K562 (cell line): ENCODE measurements at regions not wholly inside any gene's neighbourhood (a gene's known extent, or its start where the extent isn't known, plus 50 kb on each side); places are given as distances from the start of the nearest gene placed in this dataset.
A peak's percentile ranks its signal among the peaks of the same experiment; 100 is the strongest.

Experiments
- ATAC-seq: fragments of 200-7000 bp; cut with Tn5 transposase; 3 replicates; pipeline ENCODE4 v1.9.1; 2020; ENCODE audit warnings: moderate library complexity
- BruUV-seq: library from RNA; stranded (reverse); fragments of 400-500 nt; replicated peaks from 2 replicates; lab custom pipeline; 2021; lab: Mats Ljungman, UMichigan
- CTCF ChIA-PET: fragments of 300-600 bp; formaldehyde crosslinking; extraction: SDS; loops from one replicate; lab custom pipeline; 2021; ENCODE audit warnings: low intra/inter-chr PET ratio; lab: Yijun Ruan, JAX
- POLR2A ChIA-PET: fragments of 300-600, 350-650 bp; sonication (Branson Sonifier 250); formaldehyde crosslinking; extraction: SDS; loops from one replicate; lab custom pipeline; 2021; ENCODE audit warnings: antibody characterized with exemption, inconsistent platforms; lab: Yijun Ruan, JAX
- DNase-seq, 4 experiments: peaks; one replicate each; pipeline versions ENCODE4 v3.0.0 to v3.0.0-alpha.2; 2011 to 2018; ENCODE audit warnings: low spot score in 3 of 4, mixed read lengths in 3 of 4; ENCODE audit errors: extremely low read depth in 1 of 4
- FAIRE-seq: peaks from 2 replicates; lab custom pipeline; 2011; peaks lifted over from hg19 to GRCh38; lab: Jason Lieb, UNC
- H2AFZ ChIP-seq: 2 replicates; pipeline ENCODE4 v1.6.0; 2011; ENCODE audit warnings: low read depth, low read length, control low read depth, inconsistent platforms
- H3K27ac ChIP-seq: fragments of 200-600 bp; 3 replicates; pipeline ENCODE4 v1.8.0; 2011; ENCODE audit warnings: low read depth, mild to moderate bottlenecking, control low read depth, inconsistent platforms, low read length, moderate library complexity, mixed read lengths; ENCODE audit errors: extremely low read depth
- H3K27me3 ChIP-seq, 2 experiments: fragments of 300-600 bp in 1 of 2; 2 replicates in 1 of 2; 3 replicates in 1 of 2; pipeline versions ENCODE4 v1.6.0 to v1.8.0; 2011; ENCODE audit warnings: inconsistent platforms in 2 of 2, low read length in 2 of 2, mild to moderate bottlenecking in 1 of 2, mixed read lengths in 1 of 2, moderate library complexity in 1 of 2; ENCODE audit not compliant: control insufficient read depth in 2 of 2, insufficient read depth in 2 of 2
- H3K36me3 ChIP-seq: fragments of 300-600 bp; 3 replicates; pipeline ENCODE4 v1.8.0; 2011; ENCODE audit warnings: mild to moderate bottlenecking, low read length, inconsistent platforms; ENCODE audit not compliant: control insufficient read depth, insufficient read depth
- H3K4me1 ChIP-seq, 2 experiments: fragments of 200-600 bp in 1 of 2; replicated peaks in 1 of 2; 2 replicates in 1 of 2; 3 replicates in 1 of 2; pipeline versions ENCODE4 v1.5.1 to v1.8.0; 2011; ENCODE audit warnings: inconsistent platforms in 2 of 2, low read length in 2 of 2, mild to moderate bottlenecking in 1 of 2, mixed read lengths in 1 of 2, moderate library complexity in 1 of 2; ENCODE audit not compliant: control insufficient read depth in 2 of 2, insufficient read depth in 2 of 2
- H3K4me2 ChIP-seq: 2 replicates; pipeline ENCODE4 v1.6.1; 2011; ENCODE audit warnings: low read length, control low read depth, inconsistent platforms, mixed read lengths; ENCODE audit not compliant: insufficient read depth
- H3K4me3 ChIP-seq: fragments of 200-600 bp; sonication (generic), shearing (Covaris generic); 2 replicates; pipeline ENCODE4 v1.5.1; 2016; ENCODE audit warnings: control low read depth, inconsistent platforms
- H3K79me2 ChIP-seq: fragments of 200-600 bp; 3 replicates; pipeline ENCODE4 v1.8.0; 2011; ENCODE audit warnings: low read length, inconsistent platforms; ENCODE audit not compliant: control insufficient read depth, insufficient read depth
- H3K9ac ChIP-seq, 2 experiments: 2 replicates each; pipeline versions ENCODE4 v1.6.0 to v1.6.1; 2011; ENCODE audit warnings: low read depth in 2 of 2, low read length in 2 of 2, control low read depth in 1 of 2, inconsistent platforms in 1 of 2, mild to moderate bottlenecking in 1 of 2, mixed read lengths in 1 of 2; ENCODE audit not compliant: insufficient read depth in 1 of 2
- H3K9me1 ChIP-seq: one replicate; pipeline ENCODE4 v1.6.0; 2011; ENCODE audit warnings: inconsistent platforms, mild to moderate bottlenecking, low read length, moderate library complexity; ENCODE audit not compliant: control insufficient read depth, insufficient read depth
- H3K9me3 ChIP-seq: replicated peaks from 2 replicates; pipeline ENCODE4 v1.5.1; 2011; ENCODE audit warnings: low read depth, low read length, inconsistent platforms; ENCODE audit not compliant: control insufficient read depth, insufficient read depth
- H4K20me1 ChIP-seq: replicated peaks from 2 replicates; pipeline ENCODE4 v1.6.1; 2011; ENCODE audit warnings: low read length, inconsistent platforms, mixed read lengths; ENCODE audit not compliant: control insufficient read depth, insufficient read depth
- CBFA2T2 ChIP-seq: fragments of 450-650 bp; conservative IDR thresholded peaks from 2 replicates; pipeline ENCODE4 v1.6.1; 2017; ENCODE audit warnings: mild to moderate bottlenecking
- CBX8 ChIP-seq: fragments of 200-600 bp; sonication (generic); IDR thresholded peaks from 2 replicates; pipeline ENCODE4 v1.6.1; 2012; ENCODE audit warnings: borderline replicate concordance, mixed run types, low read depth, mild to moderate bottlenecking, moderate library complexity, mixed read lengths, low read length, control low read depth, inconsistent platforms; ENCODE audit not compliant: poor library complexity, severe bottlenecking; ENCODE audit errors: extremely low read depth
- COPS2 ChIP-seq: fragments of 450-650 bp; conservative IDR thresholded peaks from 2 replicates; pipeline ENCODE4 v1.6.1; 2016; ENCODE audit warnings: mild to moderate bottlenecking, moderate library complexity
- EGR1 ChIP-seq: fragments of 450-650 bp; conservative IDR thresholded peaks from 2 replicates; pipeline ENCODE4 v1.6.1; 2017; ENCODE audit warnings: mild to moderate bottlenecking
- WGBS: fragments of 100-300 bp; shearing (Covaris generic); methylation state at CpG from one replicate; pipeline ENCODE4 v1.1.6; 2016; ENCODE audit warnings: low coverage, mixed read lengths; ENCODE audit not compliant: insufficient coverage; ENCODE audit errors: missing lambda C conversion rate; 5-methylcytosine and 5-hydroxymethylcytosine counted together
- in situ Hi-C: fragments of 300-500 bp; cut with MboI; formaldehyde crosslinking; loops from 4 replicates; pipeline ENCODE4 v1.15.0; 2018; ENCODE audit warnings: inconsistent platforms, mixed read lengths
- intact Hi-C: fragments of 100-400 bp; cut with micrococcal nuclease; formaldehyde crosslinking; loops from 2 replicates; pipeline ENCODE4 v1.14.2; 2022
- TF ChIP-seq, protein P1 (sequence below): fragments of 450-650 bp; IDR thresholded peaks from 2 replicates; pipeline ENCODE4 v1.6.1; 2018; ENCODE audit warnings: mild to moderate bottlenecking, low read depth; ENCODE audit not compliant: partially characterized antibody
- TF ChIP-seq, protein P2 (sequence below), 2 experiments: fragments of 250-450 bp in 1 of 2; fragments of 450-650 bp in 1 of 2; sonication (Bioruptor Pico) in 1 of 2; IDR thresholded peaks; 2 replicates each; pipeline versions ENCODE4 v1.6.1 to v1.8.0; 2016 to 2021; ENCODE audit warnings: mild to moderate bottlenecking in 2 of 2, moderate library complexity in 2 of 2, missing compliant biosample characterization in 1 of 2, missing genetic modification characterization in 1 of 2

DNA sequence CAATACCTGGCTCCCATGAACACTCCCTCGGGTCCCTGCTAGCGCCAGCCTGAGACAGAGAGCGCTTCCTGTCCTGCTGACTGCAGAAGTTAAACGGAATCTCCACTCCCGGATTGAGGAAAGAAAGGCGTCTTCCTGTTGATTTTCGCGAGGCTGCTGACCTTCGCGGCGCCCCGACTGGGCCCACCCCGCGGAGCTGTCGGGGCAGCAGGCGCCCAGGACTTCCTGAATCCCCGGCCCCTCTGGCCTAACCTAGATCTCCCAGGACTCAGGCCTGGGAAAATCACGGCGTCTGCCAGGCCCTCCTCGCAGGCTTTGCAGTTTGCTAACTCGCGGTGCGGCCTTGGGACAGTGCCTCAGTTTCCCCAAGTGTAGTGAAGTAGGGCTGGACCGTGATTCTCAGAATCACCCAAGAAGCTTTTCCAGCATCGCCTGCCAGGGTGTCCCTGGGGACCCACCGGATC lies 108.8 kb downstream of the KCTD15 start (continued):
- TF ChIP-seq, protein P1, sequence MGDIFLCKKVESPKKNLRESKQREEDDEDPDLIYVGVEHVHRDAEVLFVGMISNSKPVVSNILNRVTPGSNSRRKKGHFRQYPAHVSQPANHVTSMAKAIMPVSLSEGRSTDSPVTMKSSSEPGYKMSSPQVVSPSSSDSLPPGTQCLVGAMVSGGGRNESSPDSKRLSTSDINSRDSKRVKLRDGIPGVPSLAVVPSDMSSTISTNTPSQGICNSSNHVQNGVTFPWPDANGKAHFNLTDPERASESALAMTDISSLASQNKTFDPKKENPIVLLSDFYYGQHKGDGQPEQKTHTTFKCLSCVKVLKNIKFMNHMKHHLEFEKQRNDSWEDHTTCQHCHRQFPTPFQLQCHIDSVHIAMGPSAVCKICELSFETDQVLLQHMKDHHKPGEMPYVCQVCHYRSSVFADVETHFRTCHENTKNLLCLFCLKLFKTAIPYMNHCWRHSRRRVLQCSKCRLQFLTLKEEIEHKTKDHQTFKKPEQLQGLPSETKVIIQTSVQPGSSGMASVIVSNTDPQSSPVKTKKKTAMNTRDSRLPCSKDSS: no peak
- no peak for TF ChIP-seq COPS2
- TF ChIP-seq CBX8: no peak

DNA sequence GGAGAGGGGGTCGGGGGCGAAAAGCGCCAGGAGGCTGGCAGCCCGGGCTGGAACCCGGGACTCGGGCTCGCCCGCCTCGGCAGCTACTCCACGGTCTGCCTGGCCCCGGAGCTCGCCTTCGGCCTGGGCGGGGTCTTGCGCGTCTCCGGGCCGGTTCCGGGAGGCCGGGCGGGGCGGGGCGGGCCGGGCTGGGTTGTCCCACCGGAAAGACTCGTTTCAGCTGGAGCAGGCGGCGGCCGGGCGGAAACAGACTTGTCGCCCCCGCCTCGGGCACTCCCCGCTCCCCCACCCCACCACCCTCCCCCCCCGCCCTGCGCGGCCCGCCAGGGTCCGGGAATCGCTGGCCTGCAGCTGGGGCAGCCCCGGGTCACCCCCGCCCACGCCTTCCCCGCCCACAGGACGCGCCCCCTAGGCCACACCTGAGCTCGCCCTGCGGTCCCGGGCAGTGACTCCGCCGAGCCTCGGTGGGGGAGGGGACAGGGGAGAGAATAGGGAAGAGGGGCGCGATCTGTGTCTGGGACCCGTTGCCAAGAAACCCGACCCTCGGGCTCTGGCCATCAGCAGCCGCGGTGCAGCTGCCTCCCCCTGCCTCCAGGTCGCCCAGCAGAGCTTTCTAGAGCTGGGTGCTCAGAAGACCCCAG lies 109.4 kb downstream of the KCTD15 start:
- no peaks in the 10 kb centered on the region for H3K79me2 ChIP-seq
- FAIRE-seq (no peak), DNase-seq (peak; percentile 11 to 75 (median 49)), ATAC-seq (peak; percentile 43)
- H3K27me3 ChIP-seq: peaks cover 10 to 21% of the 10 kb centered on the region in 2 experiments; a peak in 4 of 5 replicates
- no peak overlapping the region for H3K27ac ChIP-seq
- TF ChIP-seq, protein P2, sequence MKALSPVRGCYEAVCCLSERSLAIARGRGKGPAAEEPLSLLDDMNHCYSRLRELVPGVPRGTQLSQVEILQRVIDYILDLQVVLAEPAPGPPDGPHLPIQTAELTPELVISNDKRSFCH (CRISPR knock-in tag; IDR thresholded peaks at IDR 0.05): no peak
- TF ChIP-seq, protein P2 (tag; IDR thresholded peaks at IDR 0.05): no peak
- no peak for TF ChIP-seq CBFA2T2
- TF ChIP-seq EGR1: peak; percentile 61
- no peaks in the 10 kb centered on the region for H3K9me1 ChIP-seq
- no peaks in the 10 kb centered on the region for H3K9me3 ChIP-seq
- no peak overlapping the region for H3K4me2 ChIP-seq
- ChIA-PET CTCF (no interaction called here), POLR2A (no interaction called here)
- intact Hi-C loops: no loop called here
- no peaks in the 10 kb centered on the region for H4K20me1 ChIP-seq
- H3K4me1 ChIP-seq: peaks cover 0 to 16% of the 10 kb centered on the region in 2 experiments; a peak in 2 of 5 replicates
- no peak overlapping the region for H2AFZ ChIP-seq
- BruUV-seq: no TSS peak
- no peak overlapping the region for H3K9ac ChIP-seq
- WGBS: 5% methylated on average over 4 of the region's 60 CpGs
- in situ Hi-C loops: no loop called here
- H3K4me3 ChIP-seq: no peak overlapping the region
- H3K36me3 ChIP-seq: no peaks in the 10 kb centered on the region
